GM10266 (cell line): ENCODE measurements at regions not wholly inside any gene's neighbourhood (a gene's known extent, or its start where the extent isn't known, plus 50 kb on each side); places are given as distances from the start of the nearest gene placed in this dataset.

Experiments
- DNase-seq: peaks from one replicate; pipeline ENCODE4 v3.0.0; 2012; ENCODE audit errors: extremely low spot score
- TF ChIP-seq, protein P1 (sequence below): IDR thresholded peaks from 2 replicates; pipeline ENCODE4 v1.5.1; 2012; ENCODE audit warnings: mild to moderate bottlenecking, low read depth; ENCODE audit not compliant: control insufficient read depth, insufficient read depth; ENCODE audit errors: missing control alignments

DNA sequence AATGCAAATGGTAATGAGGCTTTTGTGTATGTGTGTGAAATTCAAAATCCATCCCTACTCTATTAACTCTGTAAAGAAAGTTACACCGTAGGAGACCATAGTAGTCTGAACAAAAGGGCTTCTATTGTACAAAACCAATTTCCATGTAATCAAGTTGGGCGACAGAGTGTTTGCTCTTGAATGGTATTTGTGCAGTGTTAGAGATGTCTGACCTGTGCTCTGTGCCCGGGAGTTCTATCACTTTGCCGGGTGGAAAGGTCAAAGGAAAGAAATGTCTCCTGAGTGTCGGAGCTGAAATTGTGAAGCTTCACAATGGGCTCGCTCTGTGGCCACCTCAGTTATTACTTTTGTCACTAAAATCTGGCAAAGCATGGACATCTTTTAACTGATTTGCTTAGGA, 312.0 kb downstream of the SAMD5 start:
- DNase-seq, result no peak
- TF ChIP-seq, protein P1, sequence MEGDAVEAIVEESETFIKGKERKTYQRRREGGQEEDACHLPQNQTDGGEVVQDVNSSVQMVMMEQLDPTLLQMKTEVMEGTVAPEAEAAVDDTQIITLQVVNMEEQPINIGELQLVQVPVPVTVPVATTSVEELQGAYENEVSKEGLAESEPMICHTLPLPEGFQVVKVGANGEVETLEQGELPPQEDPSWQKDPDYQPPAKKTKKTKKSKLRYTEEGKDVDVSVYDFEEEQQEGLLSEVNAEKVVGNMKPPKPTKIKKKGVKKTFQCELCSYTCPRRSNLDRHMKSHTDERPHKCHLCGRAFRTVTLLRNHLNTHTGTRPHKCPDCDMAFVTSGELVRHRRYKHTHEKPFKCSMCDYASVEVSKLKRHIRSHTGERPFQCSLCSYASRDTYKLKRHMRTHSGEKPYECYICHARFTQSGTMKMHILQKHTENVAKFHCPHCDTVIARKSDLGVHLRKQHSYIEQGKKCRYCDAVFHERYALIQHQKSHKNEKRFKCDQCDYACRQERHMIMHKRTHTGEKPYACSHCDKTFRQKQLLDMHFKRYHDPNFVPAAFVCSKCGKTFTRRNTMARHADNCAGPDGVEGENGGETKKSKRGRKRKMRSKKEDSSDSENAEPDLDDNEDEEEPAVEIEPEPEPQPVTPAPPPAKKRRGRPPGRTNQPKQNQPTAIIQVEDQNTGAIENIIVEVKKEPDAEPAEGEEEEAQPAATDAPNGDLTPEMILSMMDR, result no peak

DNA sequence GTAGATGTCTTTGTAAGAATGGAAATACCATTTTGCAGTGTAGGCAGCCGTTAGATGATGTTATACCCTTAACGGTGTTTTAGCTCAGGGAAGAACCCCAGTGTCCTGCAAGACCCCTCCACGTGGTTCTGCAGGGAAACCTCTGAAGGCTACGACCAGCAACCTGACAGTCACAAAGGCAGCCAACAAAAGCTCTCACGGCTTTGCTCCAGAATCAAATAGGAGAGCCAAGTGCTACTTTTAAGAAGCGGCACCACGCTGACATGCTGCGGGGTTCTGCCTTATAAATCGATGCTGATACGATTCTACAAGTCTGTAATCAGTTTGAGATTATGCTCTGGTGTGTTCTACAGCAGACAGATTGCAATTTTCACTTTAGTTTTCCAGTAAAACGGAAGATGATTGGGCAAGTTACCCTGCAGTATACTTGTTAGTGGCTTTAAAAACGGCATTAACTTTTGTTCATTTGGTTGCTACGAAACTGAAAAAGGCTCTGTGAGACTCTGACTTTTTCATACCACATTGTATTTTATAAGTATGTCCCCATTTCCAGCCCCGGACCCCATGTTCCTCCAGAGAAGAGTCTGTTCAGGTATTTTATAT, 312.9 kb downstream of the SAMD5 start:
- TF ChIP-seq, protein P1, result no peak

DNA sequence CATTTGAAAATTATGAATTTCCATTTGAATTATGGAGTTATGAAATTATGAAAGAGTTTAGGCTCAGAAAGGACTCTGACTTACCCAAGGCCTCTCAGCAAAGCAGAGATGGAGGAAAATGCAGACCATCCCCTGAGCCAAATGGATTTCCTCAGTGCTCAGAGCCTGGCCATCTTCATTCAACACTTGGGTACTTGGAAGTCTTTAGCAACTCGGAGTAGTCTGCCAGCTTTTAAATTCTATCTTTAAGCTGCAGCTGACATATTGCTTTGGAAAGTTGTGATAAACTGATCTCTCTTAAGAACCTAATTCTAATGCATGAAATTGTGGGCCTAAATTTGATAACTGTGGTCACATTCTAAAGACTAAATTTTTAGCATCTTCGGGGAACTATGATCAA, 315.4 kb downstream of the SAMD5 start:
- TF ChIP-seq, protein P1, result no peak
- no peak for DNase-seq

More for the DNA sequence above, 312.9 kb downstream of the SAMD5 start:
- no peak for DNase-seq

DNA sequence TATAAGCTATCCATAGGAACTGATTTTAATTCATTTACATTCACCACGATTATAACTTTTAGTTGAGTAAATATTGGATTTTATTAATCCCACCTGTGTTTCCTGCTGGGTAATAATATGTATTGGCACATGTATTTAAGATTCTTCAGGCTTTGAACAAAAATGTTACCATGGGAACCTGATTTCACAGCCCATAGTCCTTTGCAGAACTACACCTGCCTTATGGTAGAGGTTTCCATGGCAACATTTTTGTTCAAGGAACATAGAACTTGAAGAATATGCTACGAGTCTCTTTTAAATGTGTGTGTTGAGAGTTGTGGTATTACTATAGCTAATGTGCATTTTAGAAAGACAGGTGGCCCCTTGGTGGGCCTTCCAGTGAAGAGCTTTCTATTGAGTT, 317.4 kb downstream of the SAMD5 start:
- DNase-seq, result no peak
- TF ChIP-seq, protein P1, result no peak

DNA sequence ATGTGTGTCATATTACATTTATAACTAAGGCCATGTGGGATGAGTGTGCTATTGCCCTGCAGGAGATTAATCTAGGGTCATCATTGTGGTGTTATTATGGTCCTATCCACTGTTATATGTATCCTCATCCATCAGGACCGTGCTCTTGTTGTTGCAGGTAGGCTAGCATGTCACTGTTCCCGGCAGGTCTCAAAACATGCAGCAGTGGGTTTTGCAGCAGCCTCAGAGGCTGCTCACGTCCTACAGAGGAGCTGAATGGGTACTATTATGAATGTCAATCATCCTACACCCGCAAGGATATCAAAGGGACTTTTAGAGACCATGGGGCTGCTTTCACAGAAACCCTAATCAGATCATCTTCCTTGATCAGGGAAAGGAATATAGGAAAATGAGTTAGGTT, 318.2 kb downstream of the SAMD5 start:
- DNase-seq, result no peak
- TF ChIP-seq, protein P1, result no peak

DNA sequence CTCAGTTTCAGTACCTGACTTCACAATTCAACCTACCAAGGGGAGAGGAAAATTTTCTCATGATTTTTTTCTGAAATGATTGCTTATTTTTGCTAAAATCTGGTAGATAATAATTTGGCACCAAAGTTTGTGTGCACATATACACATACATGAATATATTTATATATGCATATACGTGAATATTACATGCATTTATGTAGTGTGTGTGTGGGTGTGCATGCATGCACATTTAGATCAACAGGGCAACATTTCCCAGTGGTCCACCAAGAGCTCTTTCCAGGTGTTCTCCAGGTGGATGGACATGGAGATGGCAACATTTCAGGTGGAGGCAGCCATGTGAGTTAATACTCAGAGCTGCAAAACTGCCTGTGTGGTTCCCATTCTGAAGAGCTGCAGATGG, 320.9 kb downstream of the SAMD5 start:
- no peak for DNase-seq
- TF ChIP-seq, protein P1, result no peak

DNA sequence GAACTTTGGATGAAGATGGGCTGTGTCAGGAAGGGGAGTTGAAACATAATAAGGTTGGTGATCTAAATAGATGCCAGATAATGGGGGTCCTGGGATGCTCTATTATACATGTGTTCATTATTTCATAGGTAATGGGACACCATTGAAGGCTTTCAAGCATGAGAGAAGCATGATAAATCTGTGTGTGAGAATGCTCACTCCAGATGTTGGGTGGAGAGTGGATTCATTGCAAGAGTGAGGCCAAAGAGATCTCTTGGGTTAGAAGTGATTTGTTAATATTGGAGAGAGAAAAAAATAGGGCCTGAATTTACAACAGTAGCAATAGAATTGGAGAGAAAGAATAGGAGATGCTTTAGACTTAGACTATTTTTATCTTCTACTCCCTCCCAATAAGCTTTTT, 321.3 kb downstream of the SAMD5 start:
- TF ChIP-seq, protein P1, result no peak
- DNase-seq, result no peak
